ENCODE measurements at regions not wholly inside any gene's neighbourhood (a gene's known extent, or its start where the extent isn't known, plus 50 kb on each side); places are given as distances from the start of the nearest gene placed in this dataset.

- no peaks in the 10 kb centered on the region for H3K9me3 ChIP-seq (ENCODE audit: low read length)
Observed at GRCh38 chr21:24634749-24635148, 972.5 kb downstream of the MRPL39 start.

GRCh38 chr21:24628536-24628935, 978.7 kb downstream of the MRPL39 start:
- Histone ChIP-seq H2AFZ (ENCODE audit: low read depth, low read length) (no peak overlapping the region), H3K27ac (ENCODE audit: low read length) (no peak overlapping the region), H3K9me3 (ENCODE audit: low read length) (no peaks in the 10 kb centered on the region), H3K4me2 (ENCODE audit: low read length) (no peak overlapping the region), H3F3A (ENCODE audit: insufficient read depth, low read length, poor library complexity, severe bottlenecking) (no peaks in the 10 kb centered on the region), H4K20me1 (ENCODE audit: insufficient read depth) (no peaks in the 10 kb centered on the region), H3K4me3 (ENCODE audit: low read length) (no peak overlapping the region), H3K27me3 (ENCODE audit: insufficient read depth, low read depth, low read length) (no peaks in the 10 kb centered on the region), H3K36me3 (ENCODE audit: insufficient read depth, low read length) (no peaks in the 10 kb centered on the region), H3K79me2 (replicated peaks; ENCODE audit: insufficient read depth, low read length) (no peaks in the 10 kb centered on the region), H3K9me2 (ENCODE audit: insufficient read depth, low read length) (no peaks in the 10 kb centered on the region), H3K9ac (ENCODE audit: low read length) (no peak overlapping the region)
- no peak for TF ChIP-seq EP300 (conservative IDR thresholded peaks at IDR 0.05; ENCODE audit: poor library complexity, severe bottlenecking)
- no peak for TF ChIP-seq SMC3 (conservative IDR thresholded peaks at IDR 0.05; ENCODE audit: poor library complexity)
- no peak for TF ChIP-seq EZH2 (IDR thresholded peaks at IDR 0.05; ENCODE audit: borderline replicate concordance, insufficient read depth, low read length, poor library complexity, severe bottlenecking)
- no peak for TF ChIP-seq MXI1 (conservative IDR thresholded peaks at IDR 0.05; ENCODE audit: poor library complexity, severe bottlenecking)
- no peak for TF ChIP-seq CTCF (IDR thresholded peaks at IDR 0.05; ENCODE audit: poor library complexity, severe bottlenecking)
- no peak for TF ChIP-seq POLR2AphosphoS5 (IDR thresholded peaks at IDR 0.05)

More at GRCh38 chr21:24634749-24635148, 972.5 kb downstream of the MRPL39 start:
- no peaks in the 10 kb centered on the region for H4K20me1 ChIP-seq (ENCODE audit: insufficient read depth)
- H3K27ac ChIP-seq (ENCODE audit: low read length) = no peak overlapping the region
- H2AFZ ChIP-seq (ENCODE audit: low read depth, low read length) = no peak overlapping the region
- no peaks in the 10 kb centered on the region for H3K79me2 ChIP-seq (replicated peaks; ENCODE audit: insufficient read depth, low read length)
- H3K36me3 ChIP-seq (ENCODE audit: insufficient read depth, low read length) = no peaks in the 10 kb centered on the region
- H3F3A ChIP-seq (ENCODE audit: insufficient read depth, low read length, poor library complexity, severe bottlenecking) = no peaks in the 10 kb centered on the region
- H3K4me2 ChIP-seq (ENCODE audit: low read length) = no peak overlapping the region
- no peak for TF ChIP-seq REST (IDR thresholded peaks at IDR 0.05; ENCODE audit: borderline replicate concordance)
- TF ChIP-seq RAD21 (conservative IDR thresholded peaks at IDR 0.05) = no peak
- no peak for TF ChIP-seq EP300 (conservative IDR thresholded peaks at IDR 0.05; ENCODE audit: poor library complexity, severe bottlenecking)
- TF ChIP-seq EZH2 (IDR thresholded peaks at IDR 0.05; ENCODE audit: borderline replicate concordance, insufficient read depth, low read length, poor library complexity, severe bottlenecking) = no peak
- TF ChIP-seq CTCF (IDR thresholded peaks at IDR 0.05; ENCODE audit: poor library complexity, severe bottlenecking) = no peak
- H3K4me3 ChIP-seq (ENCODE audit: low read length) = no peak overlapping the region
- no peaks in the 10 kb centered on the region for H3K27me3 ChIP-seq (ENCODE audit: insufficient read depth, low read depth, low read length)
- H3K9me2 ChIP-seq (ENCODE audit: insufficient read depth, low read length) = no peaks in the 10 kb centered on the region
- no peak overlapping the region for H3K9ac ChIP-seq (ENCODE audit: low read length)

All from neural cell (in vitro differentiated cells).